HG02970 (cell line): ENCODE measurements at regions not wholly inside any gene's neighbourhood (a gene's known extent, or its start where the extent isn't known, plus 50 kb on each side); places are given as distances from the start of the nearest gene placed in this dataset.

Experiments
- ATAC-seq: cut with Tn5 transposase; IDR thresholded peaks from one replicate; pipeline ENCODE4 v1.9.1; 2021; ENCODE audit warnings: mild to moderate bottlenecking, moderate library complexity, moderate number of reproducible peaks; ENCODE audit not compliant: unreplicated experiment, low FRiP score

- no peak for ATAC-seq
These were observed 804.8 kb upstream of the ZNF608 start for GRCh38 chr5:125551246-125551645.

GRCh38 chr5:125551797-125552196, 805.4 kb upstream of the ZNF608 start:
- no peak for ATAC-seq

- ATAC-seq = no peak
These were observed 806.0 kb upstream of the ZNF608 start for GRCh38 chr5:125552486-125552885.

GRCh38 chr5:125554355-125554754, 807.9 kb upstream of the ZNF608 start:
- no peak for ATAC-seq

- no peak for ATAC-seq
These were observed 809.2 kb upstream of the ZNF608 start for GRCh38 chr5:125555591-125555990.

- ATAC-seq = no peak
These were observed 811.6 kb upstream of the ZNF608 start for GRCh38 chr5:125558016-125558415.

GRCh38 chr5:125558466-125558865, 812.0 kb upstream of the ZNF608 start:
- no peak for ATAC-seq

- no peak for ATAC-seq
These were observed 812.9 kb upstream of the ZNF608 start for GRCh38 chr5:125559296-125559695.

GRCh38 chr5:125560476-125561225, 814.2 kb upstream of the ZNF608 start:
- no peak for ATAC-seq

- ATAC-seq = no peak
These were observed 818.0 kb upstream of the ZNF608 start for GRCh38 chr5:125564317-125564975.

- no peak for ATAC-seq
These were observed 828.1 kb upstream of the ZNF608 start for GRCh38 chr5:125574491-125575044.

- ATAC-seq = no peak
These were observed 828.9 kb upstream of the ZNF608 start for GRCh38 chr5:125575171-125575890.

GRCh38 chr5:125575891-125576505, 829.6 kb upstream of the ZNF608 start:
- ATAC-seq = no peak

GRCh38 chr5:125576822-125577221, 830.4 kb upstream of the ZNF608 start:
- ATAC-seq = no peak

- no peak for ATAC-seq
These were observed 832.1 kb upstream of the ZNF608 start for GRCh38 chr5:125578551-125578950.

GRCh38 chr5:125579182-125579581, 832.7 kb upstream of the ZNF608 start:
- ATAC-seq = no peak

GRCh38 chr5:125581311-125581710, 834.9 kb upstream of the ZNF608 start:
- ATAC-seq = no peak

GRCh38 chr5:125582352-125582751, 835.9 kb upstream of the ZNF608 start:
- no peak for ATAC-seq

GRCh38 chr5:125583321-125584139, 837.1 kb upstream of the ZNF608 start:
- no peak for ATAC-seq

- ATAC-seq = no peak
These were observed 837.7 kb upstream of the ZNF608 start for GRCh38 chr5:125584140-125584520.
